ENCODE measurements at regions not wholly inside any gene's neighbourhood (a gene's known extent, or its start where the extent isn't known, plus 50 kb on each side); places are given as distances from the start of the nearest gene placed in this dataset.

DNA sequence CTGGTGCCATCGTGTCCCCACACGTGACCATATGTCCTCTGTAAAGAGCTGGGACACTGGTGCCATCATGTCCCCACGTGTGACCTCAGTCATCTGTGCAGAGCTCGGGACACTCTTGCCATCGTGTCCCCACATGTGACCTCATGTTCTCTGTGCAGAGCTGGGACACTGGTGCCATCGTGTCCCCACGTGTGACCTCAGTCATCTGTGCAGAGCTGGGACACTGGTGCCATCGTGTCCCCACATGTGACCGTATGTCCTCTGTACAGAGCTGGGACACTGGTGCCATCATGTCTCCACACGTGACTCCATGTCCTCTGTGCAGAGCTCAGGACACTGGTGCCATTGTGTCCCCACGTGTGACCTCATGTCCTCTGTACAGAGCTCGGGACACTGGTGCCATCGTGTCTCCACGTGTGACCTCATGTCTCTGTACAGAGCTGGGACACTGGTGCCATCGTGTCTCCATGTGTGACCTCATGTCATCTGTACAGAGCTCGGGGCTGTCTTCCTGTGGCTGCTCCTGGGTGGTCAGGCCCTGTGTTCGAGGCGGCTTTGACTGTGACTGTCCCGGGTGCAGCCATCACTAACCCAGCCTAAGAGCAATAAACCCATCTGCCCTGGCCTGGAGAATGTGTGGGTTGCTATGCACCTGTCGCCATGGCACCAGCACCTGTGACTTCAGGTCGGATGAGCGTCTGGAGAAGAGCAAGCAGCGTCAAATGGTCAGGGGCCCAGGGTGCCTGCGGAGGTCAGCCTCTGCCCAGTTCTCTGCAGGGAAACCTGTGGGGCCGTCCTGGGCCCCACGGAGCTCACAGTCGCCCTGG is 334.4 kb downstream of the ADGRD1 start:
- no peak for TF ChIP-seq EZH2 (IDR thresholded peaks at IDR 0.05; ENCODE audit: borderline replicate concordance, low read length)
- TF ChIP-seq, protein P1, sequence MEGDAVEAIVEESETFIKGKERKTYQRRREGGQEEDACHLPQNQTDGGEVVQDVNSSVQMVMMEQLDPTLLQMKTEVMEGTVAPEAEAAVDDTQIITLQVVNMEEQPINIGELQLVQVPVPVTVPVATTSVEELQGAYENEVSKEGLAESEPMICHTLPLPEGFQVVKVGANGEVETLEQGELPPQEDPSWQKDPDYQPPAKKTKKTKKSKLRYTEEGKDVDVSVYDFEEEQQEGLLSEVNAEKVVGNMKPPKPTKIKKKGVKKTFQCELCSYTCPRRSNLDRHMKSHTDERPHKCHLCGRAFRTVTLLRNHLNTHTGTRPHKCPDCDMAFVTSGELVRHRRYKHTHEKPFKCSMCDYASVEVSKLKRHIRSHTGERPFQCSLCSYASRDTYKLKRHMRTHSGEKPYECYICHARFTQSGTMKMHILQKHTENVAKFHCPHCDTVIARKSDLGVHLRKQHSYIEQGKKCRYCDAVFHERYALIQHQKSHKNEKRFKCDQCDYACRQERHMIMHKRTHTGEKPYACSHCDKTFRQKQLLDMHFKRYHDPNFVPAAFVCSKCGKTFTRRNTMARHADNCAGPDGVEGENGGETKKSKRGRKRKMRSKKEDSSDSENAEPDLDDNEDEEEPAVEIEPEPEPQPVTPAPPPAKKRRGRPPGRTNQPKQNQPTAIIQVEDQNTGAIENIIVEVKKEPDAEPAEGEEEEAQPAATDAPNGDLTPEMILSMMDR (IDR thresholded peaks at IDR 0.05; ENCODE audit: low read length): no peak

Data from OCI-LY1 (cell line).